HEK293 (cell line): ENCODE measurements at regions not wholly inside any gene's neighbourhood (a gene's known extent, or its start where the extent isn't known, plus 50 kb on each side); places are given as distances from the start of the nearest gene placed in this dataset.

ENCODE experiments used
- CTCF ChIA-PET: fragments of 350-600 bp; formaldehyde crosslinking; extraction: SDS; loops from one replicate; lab custom pipeline; 2021; ENCODE audit warnings: antibody characterized with exemption; lab: Yijun Ruan, JAX
- POLR2A ChIA-PET: fragments of 300-600 bp; formaldehyde crosslinking; extraction: SDS; loops from one replicate; lab custom pipeline; 2020; ENCODE audit warnings: antibody characterized with exemption, inconsistent platforms; lab: Yijun Ruan, JAX
- H3K27ac ChIP-seq: fragments of 200-500 bp; sonication (Bioruptor generic); 2 replicates; pipeline ENCODE4 v1.5.1; 2014; ENCODE audit warnings: low read depth, low read length, control low read depth, inconsistent platforms; ENCODE audit errors: extremely low read depth
- H3K36me3 ChIP-seq, 2 experiments: fragments of 200-500 bp in 1 of 2; sonication (Bioruptor generic) in 1 of 2; 1 replicate in 1 of 2; 2 replicates in 1 of 2; pipeline ENCODE4 v1.5.1; 2014 to 2017; ENCODE audit warnings: inconsistent platforms in 2 of 2, low read length in 2 of 2; ENCODE audit not compliant: control insufficient read depth in 2 of 2, insufficient read depth in 1 of 2
- H3K4me1 ChIP-seq: fragments of 200-500 bp; sonication (Bioruptor generic); 2 replicates; pipeline ENCODE4 v1.5.1; 2014; ENCODE audit warnings: mild to moderate bottlenecking, low read length, inconsistent platforms; ENCODE audit not compliant: control insufficient read depth, insufficient read depth
- H3K4me3 ChIP-seq: 2 replicates; pipeline ENCODE4 v1.5.1; 2011; ENCODE audit warnings: low read depth, mild to moderate bottlenecking, control low read depth, low read length, moderate library complexity
- H3K9me3 ChIP-seq: fragments of 200-500 bp; sonication (Bioruptor generic); 2 replicates; pipeline ENCODE4 v1.5.1; 2014; ENCODE audit warnings: low read depth, low read length, inconsistent platforms; ENCODE audit not compliant: control insufficient read depth, insufficient read depth
- ATF2 ChIP-seq: fragments of 450-650 bp; formaldehyde crosslinking; IDR thresholded peaks from 2 replicates; pipeline ENCODE4 v1.5.1; 2016; ENCODE audit warnings: missing biosample characterization, missing genetic modification characterization, low read depth
- BCL6B ChIP-seq: fragments of 450-650 bp; formaldehyde crosslinking; IDR thresholded peaks from 2 replicates; pipeline ENCODE4 v1.5.1; 2017; ENCODE audit warnings: missing biosample characterization, missing genetic modification characterization
- ELK4 ChIP-seq: IDR thresholded peaks from 2 replicates; pipeline ENCODE4 v1.6.1; 2011; ENCODE audit warnings: mild to moderate bottlenecking, low read depth, low read length, borderline replicate concordance
- PRDM1 ChIP-seq: fragments of 450-650 bp; formaldehyde crosslinking; IDR thresholded peaks from 2 replicates; pipeline ENCODE4; 2016; ENCODE audit warnings: missing biosample characterization, missing genetic modification characterization
- PRDM4 ChIP-seq: fragments of 450-650 bp; formaldehyde crosslinking; IDR thresholded peaks from 2 replicates; pipeline ENCODE4 v1.5.1; 2017; ENCODE audit warnings: missing biosample characterization, missing genetic modification characterization
- PRDM6 ChIP-seq: fragments of 450-650 bp; formaldehyde crosslinking; IDR thresholded peaks from 2 replicates; pipeline ENCODE4 v1.5.1; 2017; ENCODE audit warnings: missing biosample characterization, missing genetic modification characterization
- ZNF114 ChIP-seq: fragments of 450-650 bp; formaldehyde crosslinking; IDR thresholded peaks from 2 replicates; pipeline ENCODE4 v1.5.0; 2017; ENCODE audit warnings: missing biosample characterization, missing genetic modification characterization
- ZNF155 ChIP-seq: fragments of 450-650 bp; formaldehyde crosslinking; IDR thresholded peaks from 2 replicates; pipeline ENCODE4 v1.5.1; 2016; ENCODE audit warnings: missing biosample characterization, missing genetic modification characterization
- ZNF211 ChIP-seq: fragments of 450-650 bp; formaldehyde crosslinking; IDR thresholded peaks from 2 replicates; pipeline ENCODE4 v1.5.1; 2016; ENCODE audit warnings: low read depth, missing biosample characterization, missing genetic modification characterization
- ZNF449 ChIP-seq: fragments of 450-650 bp; formaldehyde crosslinking; IDR thresholded peaks from 2 replicates; pipeline ENCODE4 v1.5.1; 2017; ENCODE audit warnings: missing biosample characterization, mild to moderate bottlenecking, missing genetic modification characterization, moderate library complexity
- ZNF521 ChIP-seq: fragments of 450-650 bp; formaldehyde crosslinking; IDR thresholded peaks from 2 replicates; pipeline ENCODE4 v1.5.1; 2017; ENCODE audit warnings: missing biosample characterization, mild to moderate bottlenecking, missing genetic modification characterization
- ZNF529 ChIP-seq: fragments of 450-650 bp; formaldehyde crosslinking; IDR thresholded peaks from 2 replicates; pipeline ENCODE4 v1.5.1; 2017; ENCODE audit warnings: missing genetic modification characterization, missing biosample characterization; ENCODE audit not compliant: insufficient replicate concordance
- ZNF530 ChIP-seq: fragments of 450-650 bp; formaldehyde crosslinking; IDR thresholded peaks from 2 replicates; pipeline ENCODE4 v1.5.1; 2016; ENCODE audit warnings: low read depth, missing biosample characterization, missing genetic modification characterization
- ZNF549 ChIP-seq: fragments of 450-650 bp; IDR thresholded peaks from 2 replicates; pipeline ENCODE4 v1.5.1; 2018; ENCODE audit warnings: missing biosample characterization, missing genetic modification characterization, mild to moderate bottlenecking, inconsistent platforms, moderate library complexity
- ZNF623 ChIP-seq: fragments of 450-650 bp; formaldehyde crosslinking; IDR thresholded peaks from 2 replicates; pipeline ENCODE4 v1.5.1; 2016; ENCODE audit warnings: missing biosample characterization, missing genetic modification characterization
- ZNF692 ChIP-seq: fragments of 450-650 bp; formaldehyde crosslinking; IDR thresholded peaks from 2 replicates; pipeline ENCODE4 v1.5.1; 2016; ENCODE audit warnings: missing biosample characterization, missing genetic modification characterization
- ZSCAN23 ChIP-seq: fragments of 450-650 bp; formaldehyde crosslinking; IDR thresholded peaks from 2 replicates; pipeline ENCODE4 v1.5.1; 2016; ENCODE audit warnings: missing biosample characterization, missing genetic modification characterization

GRCh38 chr10:129345763-129346162 is 121.3 kb upstream of the MGMT start (continued):
- TF ChIP-seq ELK4 (no peak), ZSCAN23 (tag by site-specific recombination) (no peak), PRDM1 (no peak)

GRCh38 chr10:129350690-129351089 is 116.4 kb upstream of the MGMT start:
- H3K4me3 ChIP-seq: no peak overlapping the region
- H3K36me3 ChIP-seq: no peaks in the 10 kb centered on the region
- H3K9me3 ChIP-seq: no peaks in the 10 kb centered on the region
- TF ChIP-seq ZNF449 (tag by site-specific recombination) (peak; percentile 80), ZNF114 (tag by site-specific recombination) (no peak)
- POLR2A ChIA-PET: no interaction called here
- CTCF ChIA-PET: interaction anchor here (0.6 kb wide), 1 partner anchor 25 kb away, joined by 3 read pairs; no protein-coding TSS in a partner anchor
- no peak overlapping the region for H3K27ac ChIP-seq
- no peaks in the 10 kb centered on the region for H3K4me1 ChIP-seq

GRCh38 chr10:129353101-129353500 is 113.9 kb upstream of the MGMT start:
- Histone ChIP-seq H3K27ac (no peak overlapping the region), H3K4me3 (no peak overlapping the region), H3K9me3 (no peaks in the 10 kb centered on the region), H3K4me1 (no peaks in the 10 kb centered on the region), H3K36me3 (no peaks in the 10 kb centered on the region)
- POLR2A ChIA-PET: no interaction called here
- CTCF ChIA-PET: interaction anchor here (0.5 kb wide), 1 partner anchor 827 kb away, joined by 3 read pairs; no protein-coding TSS in a partner anchor
- TF ChIP-seq ATF2 (tag by site-specific recombination): no peak
- no peak for TF ChIP-seq ZNF211 (tag by site-specific recombination)
- TF ChIP-seq ZNF549: no peak
- TF ChIP-seq ZNF521 (tag by site-specific recombination): no peak
- no peak for TF ChIP-seq ZNF623 (tag by site-specific recombination)
- TF ChIP-seq ZNF155: no peak
- TF ChIP-seq PRDM1: no peak
- TF ChIP-seq ZNF530 (tag by site-specific recombination): no peak
- TF ChIP-seq PRDM4: no peak
- no peak for TF ChIP-seq ZNF529 (tag by site-specific recombination)
- no peak for TF ChIP-seq BCL6B (tag by site-specific recombination)
- no peak for TF ChIP-seq PRDM6
- TF ChIP-seq ZNF692: no peak
